OCI-LY1 (cell line): ENCODE measurements at regions not wholly inside any gene's neighbourhood (a gene's known extent, or its start where the extent isn't known, plus 50 kb on each side); places are given as distances from the start of the nearest gene placed in this dataset.

Experiments used
- H2AFZ ChIP-seq: fragments of 200-600 bp; sonication (generic), shearing (Covaris generic); 2 replicates; pipeline ENCODE4 v1.6.0; 2014; ENCODE audit warnings: antibody characterized with exemption, mild to moderate bottlenecking, low read length
- H3F3A ChIP-seq: fragments of 200-600 bp; sonication (generic), shearing (Covaris generic); 2 replicates; pipeline ENCODE4 v1.6.0; 2014; ENCODE audit warnings: mild to moderate bottlenecking, antibody characterized with exemption, low read length, moderate library complexity; ENCODE audit not compliant: insufficient read depth
- H3K27ac ChIP-seq: fragments of 200-600 bp; sonication (generic); 2 replicates; pipeline ENCODE4 v1.5.1; 2014; ENCODE audit warnings: low read length, mixed run types, mild to moderate bottlenecking, low read depth; ENCODE audit not compliant: poor library complexity, severe bottlenecking
- H3K27me3 ChIP-seq: fragments of 200-600 bp; sonication (generic); 2 replicates; pipeline ENCODE4 v1.6.0; 2014; ENCODE audit warnings: antibody characterized with exemption, mild to moderate bottlenecking, low read length, moderate library complexity; ENCODE audit not compliant: insufficient read depth
- H3K36me3 ChIP-seq: fragments of 200-600 bp; sonication (generic); 2 replicates; pipeline ENCODE4 v1.6.1; 2014; ENCODE audit warnings: mild to moderate bottlenecking, antibody characterized with exemption, low read length, moderate library complexity, mixed read lengths; ENCODE audit not compliant: insufficient read depth
- H3K4me1 ChIP-seq: fragments of 200-600 bp; sonication (generic); 2 replicates; pipeline ENCODE4 v1.5.1; 2014; ENCODE audit warnings: mild to moderate bottlenecking, low read length, moderate library complexity; ENCODE audit not compliant: insufficient read depth, severe bottlenecking
- H3K4me2 ChIP-seq: fragments of 200-600 bp; sonication (generic), shearing (Covaris generic); 2 replicates; pipeline ENCODE4 v1.6.1; 2014; ENCODE audit warnings: low read length
- H3K4me3 ChIP-seq: fragments of 200-600 bp; sonication (generic); 2 replicates; pipeline ENCODE4 v1.5.1; 2014; ENCODE audit warnings: low read length, low read depth, mild to moderate bottlenecking, mixed read lengths; ENCODE audit not compliant: poor library complexity, severe bottlenecking
- H3K79me2 ChIP-seq: fragments of 200-600 bp; shearing (Covaris generic); 2 replicates; pipeline ENCODE4 v1.6.1; 2016; ENCODE audit warnings: mixed run types, low read length, mixed read lengths; ENCODE audit not compliant: insufficient read depth
- H3K9ac ChIP-seq: fragments of 200-600 bp; sonication (generic), shearing (Covaris generic); 2 replicates; pipeline ENCODE4 v1.6.1; 2014; ENCODE audit warnings: mild to moderate bottlenecking, low read length, mixed read lengths
- H3K9me2 ChIP-seq: fragments of 200-600 bp; sonication (generic), shearing (Covaris generic); 2 replicates; pipeline ENCODE4 v1.6.1; 2014; ENCODE audit warnings: low read depth, mild to moderate bottlenecking, low read length, mixed read lengths
- H3K9me3 ChIP-seq: fragments of 200-600 bp; shearing (Covaris generic); 2 replicates; pipeline ENCODE4 v1.6.1; 2014; ENCODE audit warnings: low read length, mixed read lengths
- H4K20me1 ChIP-seq: fragments of 200-600 bp; sonication (generic), shearing (Covaris generic); 2 replicates; pipeline ENCODE4 v1.6.0; 2016; ENCODE audit warnings: mild to moderate bottlenecking, low read length; ENCODE audit not compliant: insufficient read depth
- EZH2 ChIP-seq: fragments of 200-600 bp; sonication (generic), shearing (Covaris generic); IDR thresholded peaks from 2 replicates; pipeline ENCODE4 v1.8.0; 2017; ENCODE audit warnings: borderline replicate concordance, mixed run types, mild to moderate bottlenecking, antibody characterized with exemption, low read length, moderate library complexity, mixed read lengths
- TF ChIP-seq, protein P1 (sequence below): fragments of 200-600 bp; sonication (generic), shearing (Covaris generic); IDR thresholded peaks from 2 replicates; pipeline ENCODE4 v1.5.1; 2017; ENCODE audit warnings: mild to moderate bottlenecking, antibody characterized with exemption, low read length, moderate library complexity, mixed read lengths

- Histone ChIP-seq H3K9me2 (no peaks in the 10 kb centered on the region; the same call in 1 of the 2 replicates), H3K36me3 (no peaks in the 10 kb centered on the region), H3K27ac (no peak overlapping the region), H3K79me2 (no peaks in the 10 kb centered on the region), H3K9me3 (no peaks in the 10 kb centered on the region), H3K27me3 (no peaks in the 10 kb centered on the region), H3K4me2 (no peak overlapping the region), H2AFZ (no peak overlapping the region), H3K4me1 (no peaks in the 10 kb centered on the region), H4K20me1 (no peaks in the 10 kb centered on the region), H3K9ac (no peak overlapping the region), H3K4me3 (no peak overlapping the region), H3F3A (no peaks in the 10 kb centered on the region)
- TF ChIP-seq, protein P1, sequence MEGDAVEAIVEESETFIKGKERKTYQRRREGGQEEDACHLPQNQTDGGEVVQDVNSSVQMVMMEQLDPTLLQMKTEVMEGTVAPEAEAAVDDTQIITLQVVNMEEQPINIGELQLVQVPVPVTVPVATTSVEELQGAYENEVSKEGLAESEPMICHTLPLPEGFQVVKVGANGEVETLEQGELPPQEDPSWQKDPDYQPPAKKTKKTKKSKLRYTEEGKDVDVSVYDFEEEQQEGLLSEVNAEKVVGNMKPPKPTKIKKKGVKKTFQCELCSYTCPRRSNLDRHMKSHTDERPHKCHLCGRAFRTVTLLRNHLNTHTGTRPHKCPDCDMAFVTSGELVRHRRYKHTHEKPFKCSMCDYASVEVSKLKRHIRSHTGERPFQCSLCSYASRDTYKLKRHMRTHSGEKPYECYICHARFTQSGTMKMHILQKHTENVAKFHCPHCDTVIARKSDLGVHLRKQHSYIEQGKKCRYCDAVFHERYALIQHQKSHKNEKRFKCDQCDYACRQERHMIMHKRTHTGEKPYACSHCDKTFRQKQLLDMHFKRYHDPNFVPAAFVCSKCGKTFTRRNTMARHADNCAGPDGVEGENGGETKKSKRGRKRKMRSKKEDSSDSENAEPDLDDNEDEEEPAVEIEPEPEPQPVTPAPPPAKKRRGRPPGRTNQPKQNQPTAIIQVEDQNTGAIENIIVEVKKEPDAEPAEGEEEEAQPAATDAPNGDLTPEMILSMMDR: no peak
- TF ChIP-seq EZH2: no peak
Observed at GRCh38 chr3:89617706-89618105, 510.3 kb downstream of the EPHA3 start.

- H4K20me1 ChIP-seq: no peaks in the 10 kb centered on the region
- H3K27me3 ChIP-seq: no peaks in the 10 kb centered on the region
- H3F3A ChIP-seq: no peaks in the 10 kb centered on the region
- no peak overlapping the region for H3K9ac ChIP-seq
- no peak overlapping the region for H3K4me2 ChIP-seq
- H2AFZ ChIP-seq: no peak overlapping the region
- no peak overlapping the region for H3K4me3 ChIP-seq
- no peaks in the 10 kb centered on the region for H3K79me2 ChIP-seq
- H3K36me3 ChIP-seq: no peaks in the 10 kb centered on the region
- H3K27ac ChIP-seq: no peak overlapping the region
- no peaks in the 10 kb centered on the region; the same call in 1 of the 2 replicates for H3K9me2 ChIP-seq
- TF ChIP-seq, protein P1: no peak
- TF ChIP-seq EZH2: no peak
- H3K4me1 ChIP-seq: no peaks in the 10 kb centered on the region
- no peaks in the 10 kb centered on the region for H3K9me3 ChIP-seq
Observed at GRCh38 chr3:89619263-89619662, 511.8 kb downstream of the EPHA3 start.

GRCh38 chr3:89622063-89622700 lies 514.8 kb downstream of the EPHA3 start:
- Histone ChIP-seq H3K9me2 (no peaks in the 10 kb centered on the region; the same call in 1 of the 2 replicates), H3F3A (no peaks in the 10 kb centered on the region), H4K20me1 (no peaks in the 10 kb centered on the region), H3K79me2 (no peaks in the 10 kb centered on the region), H3K27ac (no peak overlapping the region), H3K4me3 (no peak overlapping the region), H3K27me3 (no peaks in the 10 kb centered on the region), H3K9ac (no peak overlapping the region), H2AFZ (no peak overlapping the region), H3K36me3 (no peaks in the 10 kb centered on the region), H3K4me2 (no peak overlapping the region), H3K4me1 (no peaks in the 10 kb centered on the region), H3K9me3 (no peaks in the 10 kb centered on the region)
- TF ChIP-seq, protein P1: no peak
- no peak for TF ChIP-seq EZH2
